Sigmoid colon (tissue), 4 donors: ENCODE measurements at regions not wholly inside any gene's neighbourhood (a gene's known extent, or its start where the extent isn't known, plus 50 kb on each side); places are given as distances from the start of the nearest gene placed in this dataset.

Experiments used
- EP300 ChIP-seq, 4 donors: sonication (generic); formaldehyde crosslinking; IDR thresholded peaks; one replicate each; pipeline ENCODE4 v1.6.1; 2017; ENCODE audit warnings: antibody characterized with exemption in 4 of 4
- POLR2A ChIP-seq, 2 donors: fragments of 450-650 bp; IDR thresholded peaks; one replicate each; pipeline ENCODE4 v1.6.1; 2016; ENCODE audit warnings: antibody characterized with exemption in 2 of 2, mild to moderate bottlenecking in 2 of 2, moderate library complexity in 2 of 2
- POLR2AphosphoS5 ChIP-seq, 4 donors: sonication (generic); formaldehyde crosslinking; IDR thresholded peaks; one replicate each; pipeline ENCODE4 v1.6.1; 2017; ENCODE audit warnings: antibody characterized with exemption in 4 of 4
- TF ChIP-seq, protein P1 (sequence below), 4 experiments: fragments of 450-650 bp in 3 of 4; fragments of 200-600 bp in 1 of 4; IDR thresholded peaks; one replicate each; pipeline ENCODE4 v1.5.1; 2016 to 2019; ENCODE audit warnings: antibody characterized with exemption in 4 of 4, mild to moderate bottlenecking in 3 of 4, moderate library complexity in 2 of 4

DNA sequence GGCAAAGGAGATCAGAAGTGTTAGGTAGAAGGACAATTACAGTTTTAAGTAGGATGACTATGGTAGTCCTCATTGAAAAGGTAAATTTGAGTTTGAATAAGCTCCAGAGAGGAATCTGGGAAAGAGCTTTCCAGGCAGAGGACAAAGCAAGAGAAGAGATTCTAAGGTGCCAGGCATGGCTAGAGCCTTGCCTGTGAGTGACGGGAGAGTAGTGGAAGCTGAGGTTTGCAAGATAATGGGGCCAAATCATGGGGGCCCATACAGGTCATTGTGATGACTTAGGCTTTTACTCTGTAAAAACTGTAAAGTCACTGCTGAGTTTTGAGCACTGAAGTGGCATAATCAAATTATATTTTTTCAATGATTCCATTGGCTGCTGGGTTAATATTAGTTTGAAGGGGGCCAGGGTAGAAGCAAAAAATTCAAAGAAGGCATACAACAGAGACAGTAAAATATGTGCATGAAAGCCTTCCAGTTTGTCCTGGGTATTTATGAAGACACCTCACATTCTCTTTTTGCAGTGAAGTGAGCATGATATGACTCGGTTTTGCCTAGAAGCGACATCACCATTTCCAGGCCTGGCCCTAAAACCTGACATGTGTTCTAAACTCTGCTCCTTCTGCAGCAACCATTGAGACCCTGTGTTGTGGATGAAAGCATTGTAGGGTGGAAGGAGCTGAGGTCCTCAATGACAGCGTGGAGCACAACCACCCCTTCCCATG is 279.8 kb upstream of the TNC start:
- TF ChIP-seq, protein P1, sequence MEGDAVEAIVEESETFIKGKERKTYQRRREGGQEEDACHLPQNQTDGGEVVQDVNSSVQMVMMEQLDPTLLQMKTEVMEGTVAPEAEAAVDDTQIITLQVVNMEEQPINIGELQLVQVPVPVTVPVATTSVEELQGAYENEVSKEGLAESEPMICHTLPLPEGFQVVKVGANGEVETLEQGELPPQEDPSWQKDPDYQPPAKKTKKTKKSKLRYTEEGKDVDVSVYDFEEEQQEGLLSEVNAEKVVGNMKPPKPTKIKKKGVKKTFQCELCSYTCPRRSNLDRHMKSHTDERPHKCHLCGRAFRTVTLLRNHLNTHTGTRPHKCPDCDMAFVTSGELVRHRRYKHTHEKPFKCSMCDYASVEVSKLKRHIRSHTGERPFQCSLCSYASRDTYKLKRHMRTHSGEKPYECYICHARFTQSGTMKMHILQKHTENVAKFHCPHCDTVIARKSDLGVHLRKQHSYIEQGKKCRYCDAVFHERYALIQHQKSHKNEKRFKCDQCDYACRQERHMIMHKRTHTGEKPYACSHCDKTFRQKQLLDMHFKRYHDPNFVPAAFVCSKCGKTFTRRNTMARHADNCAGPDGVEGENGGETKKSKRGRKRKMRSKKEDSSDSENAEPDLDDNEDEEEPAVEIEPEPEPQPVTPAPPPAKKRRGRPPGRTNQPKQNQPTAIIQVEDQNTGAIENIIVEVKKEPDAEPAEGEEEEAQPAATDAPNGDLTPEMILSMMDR (IDR thresholded peaks at IDR 0.05) = no peak
- TF ChIP-seq POLR2A (IDR thresholded peaks at IDR 0.05) (no peak), EP300 (IDR thresholded peaks at IDR 0.05) (no peak), POLR2AphosphoS5 (IDR thresholded peaks at IDR 0.05) (no peak)
